ENCODE measurements at regions not wholly inside any gene's neighbourhood (a gene's known extent, or its start where the extent isn't known, plus 50 kb on each side); places are given as distances from the start of the nearest gene placed in this dataset.

DNA sequence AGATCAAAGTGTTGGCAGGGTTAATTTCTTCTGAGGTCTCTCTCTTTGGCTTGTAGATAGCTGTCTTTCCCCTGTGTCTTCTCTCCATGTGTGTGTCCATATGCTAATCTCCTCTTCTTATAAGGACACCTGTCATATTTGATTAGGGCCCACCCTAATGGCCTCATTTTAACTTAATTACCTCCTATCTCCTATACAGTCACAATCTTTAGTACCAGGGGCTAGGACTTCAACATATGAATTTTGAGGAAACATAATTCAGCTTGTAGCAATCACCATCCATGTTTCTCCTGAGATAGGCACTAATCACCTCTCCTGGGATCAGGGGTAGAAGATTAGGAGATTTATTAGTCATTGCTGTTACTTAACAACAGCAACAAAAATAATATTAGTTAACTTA lies 196.1 kb upstream of the RXFP2 start:
- Histone ChIP-seq H4K20me1 (ENCODE audit: insufficient read depth) (no peaks in the 10 kb centered on the region), H3K27me3 (ENCODE audit: insufficient read depth, low read length) (peaks cover 25% of the 10 kb centered on the region), H3K9me3 (ENCODE audit: control insufficient read depth in 1 of 2, insufficient read depth in 1 of 2, low read depth in 1 of 2, low read length in 2 of 2) (no peaks in the 10 kb centered on the region), H3K4me3 (replicated peaks in 1 of 2; ENCODE audit: low read depth in 1 of 2, low read length in 2 of 2) (no peak overlapping the region), H3K9me2 (ENCODE audit: insufficient read depth) (no peaks in the 10 kb centered on the region), H3K4me1 (ENCODE audit: control insufficient read depth in 1 of 2, insufficient read depth in 2 of 2, low read length in 2 of 2) (no peaks in the 10 kb centered on the region), H2AFZ (ENCODE audit: low read depth, low read length, poor library complexity, severe bottlenecking) (no peak overlapping the region), H3K27ac (ENCODE audit: low read depth, low read length) (no peak overlapping the region), H3K36me3 (ENCODE audit: control insufficient read depth in 1 of 2, insufficient read depth in 2 of 2, low read length in 2 of 2) (no peaks in the 10 kb centered on the region), H3K79me2 (ENCODE audit: insufficient read depth, low read length) (no peaks in the 10 kb centered on the region), H3K4me2 (ENCODE audit: low read length) (no peak overlapping the region), H3K9ac (ENCODE audit: low read length) (no peak overlapping the region)
- BruUV-seq (replicated peaks): no TSS peak
- no peak for ATAC-seq
- ChIA-PET CTCF (no interaction called here), RAD21 (ENCODE audit: low non-redundant PET in 1 of 2, low total read pairs in 2 of 2, uncharacterized antibody in 2 of 2, unreplicated experiment in 2 of 2) (no interaction called here), POLR2A (no interaction called here)
- TF ChIP-seq ELF1 (IDR thresholded peaks at IDR 0.05; ENCODE audit: borderline replicate concordance, low read depth) (no peak), EZH2phosphoT487 (IDR thresholded peaks at IDR 0.05; ENCODE audit: borderline replicate concordance) (no peak), POLR2AphosphoS5 (IDR thresholded peaks at IDR 0.05; ENCODE audit: low read depth, low read length) (no peak), TCF7L2 (IDR thresholded peaks at IDR 0.05; ENCODE audit: borderline replicate concordance, extremely low read depth, insufficient read depth, insufficient read length) (no peak), FOSL1 (IDR thresholded peaks at IDR 0.05; ENCODE audit: low read depth) (no peak), SP1 (IDR thresholded peaks at IDR 0.05; ENCODE audit: low read depth) (no peak), JUND (IDR thresholded peaks at IDR 0.05) (no peak), EZH2 (IDR thresholded peaks at IDR 0.05) (no peak), POLR2A (IDR thresholded peaks at IDR 0.05; ENCODE audit: borderline replicate concordance, extremely low read depth, insufficient read depth, insufficient read length) (no peak), CEBPB (IDR thresholded peaks at IDR 0.05; ENCODE audit: low read depth) (no peak), RAD21 (IDR thresholded peaks at IDR 0.05; ENCODE audit: low read depth) (no peak), CBX3 (IDR thresholded peaks at IDR 0.05; ENCODE audit: low read depth) (no peak), SIN3A (IDR thresholded peaks at IDR 0.05; ENCODE audit: low read depth) (no peak), YY1 (IDR thresholded peaks at IDR 0.05; ENCODE audit: extremely low read depth, insufficient replicate concordance, low read depth, low read length) (no peak), ZFX (IDR thresholded peaks at IDR 0.05) (no peak)
- TF ChIP-seq, protein P1, sequence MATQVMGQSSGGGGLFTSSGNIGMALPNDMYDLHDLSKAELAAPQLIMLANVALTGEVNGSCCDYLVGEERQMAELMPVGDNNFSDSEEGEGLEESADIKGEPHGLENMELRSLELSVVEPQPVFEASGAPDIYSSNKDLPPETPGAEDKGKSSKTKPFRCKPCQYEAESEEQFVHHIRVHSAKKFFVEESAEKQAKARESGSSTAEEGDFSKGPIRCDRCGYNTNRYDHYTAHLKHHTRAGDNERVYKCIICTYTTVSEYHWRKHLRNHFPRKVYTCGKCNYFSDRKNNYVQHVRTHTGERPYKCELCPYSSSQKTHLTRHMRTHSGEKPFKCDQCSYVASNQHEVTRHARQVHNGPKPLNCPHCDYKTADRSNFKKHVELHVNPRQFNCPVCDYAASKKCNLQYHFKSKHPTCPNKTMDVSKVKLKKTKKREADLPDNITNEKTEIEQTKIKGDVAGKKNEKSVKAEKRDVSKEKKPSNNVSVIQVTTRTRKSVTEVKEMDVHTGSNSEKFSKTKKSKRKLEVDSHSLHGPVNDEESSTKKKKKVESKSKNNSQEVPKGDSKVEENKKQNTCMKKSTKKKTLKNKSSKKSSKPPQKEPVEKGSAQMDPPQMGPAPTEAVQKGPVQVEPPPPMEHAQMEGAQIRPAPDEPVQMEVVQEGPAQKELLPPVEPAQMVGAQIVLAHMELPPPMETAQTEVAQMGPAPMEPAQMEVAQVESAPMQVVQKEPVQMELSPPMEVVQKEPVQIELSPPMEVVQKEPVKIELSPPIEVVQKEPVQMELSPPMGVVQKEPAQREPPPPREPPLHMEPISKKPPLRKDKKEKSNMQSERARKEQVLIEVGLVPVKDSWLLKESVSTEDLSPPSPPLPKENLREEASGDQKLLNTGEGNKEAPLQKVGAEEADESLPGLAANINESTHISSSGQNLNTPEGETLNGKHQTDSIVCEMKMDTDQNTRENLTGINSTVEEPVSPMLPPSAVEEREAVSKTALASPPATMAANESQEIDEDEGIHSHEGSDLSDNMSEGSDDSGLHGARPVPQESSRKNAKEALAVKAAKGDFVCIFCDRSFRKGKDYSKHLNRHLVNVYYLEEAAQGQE (IDR thresholded peaks at IDR 0.05; ENCODE audit: low read depth): no peak
- TF ChIP-seq, protein P2, sequence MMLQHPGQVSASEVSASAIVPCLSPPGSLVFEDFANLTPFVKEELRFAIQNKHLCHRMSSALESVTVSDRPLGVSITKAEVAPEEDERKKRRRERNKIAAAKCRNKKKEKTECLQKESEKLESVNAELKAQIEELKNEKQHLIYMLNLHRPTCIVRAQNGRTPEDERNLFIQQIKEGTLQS (IDR thresholded peaks at IDR 0.05): no peak
- TF ChIP-seq, protein P3, sequence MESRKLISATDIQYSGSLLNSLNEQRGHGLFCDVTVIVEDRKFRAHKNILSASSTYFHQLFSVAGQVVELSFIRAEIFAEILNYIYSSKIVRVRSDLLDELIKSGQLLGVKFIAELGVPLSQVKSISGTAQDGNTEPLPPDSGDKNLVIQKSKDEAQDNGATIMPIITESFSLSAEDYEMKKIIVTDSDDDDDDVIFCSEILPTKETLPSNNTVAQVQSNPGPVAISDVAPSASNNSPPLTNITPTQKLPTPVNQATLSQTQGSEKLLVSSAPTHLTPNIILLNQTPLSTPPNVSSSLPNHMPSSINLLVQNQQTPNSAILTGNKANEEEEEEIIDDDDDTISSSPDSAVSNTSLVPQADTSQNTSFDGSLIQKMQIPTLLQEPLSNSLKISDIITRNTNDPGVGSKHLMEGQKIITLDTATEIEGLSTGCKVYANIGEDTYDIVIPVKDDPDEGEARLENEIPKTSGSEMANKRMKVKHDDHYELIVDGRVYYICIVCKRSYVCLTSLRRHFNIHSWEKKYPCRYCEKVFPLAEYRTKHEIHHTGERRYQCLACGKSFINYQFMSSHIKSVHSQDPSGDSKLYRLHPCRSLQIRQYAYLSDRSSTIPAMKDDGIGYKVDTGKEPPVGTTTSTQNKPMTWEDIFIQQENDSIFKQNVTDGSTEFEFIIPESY (IDR thresholded peaks at IDR 0.05; ENCODE audit: extremely low read depth, insufficient replicate concordance, low read length): no peak
- intact Hi-C loops (cut with micrococcal nuclease): no loop called here
- DNase-seq (ENCODE audit: low read depth, low spot score): no peak
